ENCODE measurements at regions not wholly inside any gene's neighbourhood (a gene's known extent, or its start where the extent isn't known, plus 50 kb on each side); places are given as distances from the start of the nearest gene placed in this dataset.
"Not testable (repeated sequence)": the region's sequence is repeated elsewhere in the genome, so short reads cannot be mapped to it uniquely, and the experiment has no call there.

GRCh38 chr3:103564116-103564515, 1129.3 kb downstream of the ZPLD1 start:
- not testable (repeated sequence) for TF ChIP-seq CTCF (IDR thresholded peaks at IDR 0.05; ENCODE audit: control extremely low read depth in 1 of 3, insufficient read depth in 1 of 3, low read depth in 1 of 3, low read length in 3 of 3); JUND (IDR thresholded peaks at IDR 0.05; ENCODE audit: low read length); GABPA (IDR thresholded peaks at IDR 0.05; ENCODE audit: borderline replicate concordance, insufficient read depth, low read length); POLR2A (IDR thresholded peaks at IDR 0.05; ENCODE audit: control extremely low read depth in 1 of 2, low read depth in 2 of 2, low read length in 2 of 2)
